HG02571 (cell line): ENCODE measurements at regions not wholly inside any gene's neighbourhood (a gene's known extent, or its start where the extent isn't known, plus 50 kb on each side); places are given as distances from the start of the nearest gene placed in this dataset.

Source experiments
- ATAC-seq: cut with Tn5 transposase; IDR thresholded peaks from one replicate; pipeline ENCODE4 v1.9.1; 2021; ENCODE audit warnings: mild to moderate bottlenecking, moderate library complexity; ENCODE audit not compliant: unreplicated experiment

- ATAC-seq: no peak
These were observed 505.6 kb upstream of the MKI67 start for GRCh38 chr10:128631801-128632241.

- ATAC-seq: no peak
These were observed 506.5 kb upstream of the MKI67 start for GRCh38 chr10:128632694-128633093.

GRCh38 chr10:128633864-128634540 is 507.8 kb upstream of the MKI67 start:
- ATAC-seq: no peak

- ATAC-seq: no peak
These were observed 515.8 kb upstream of the MKI67 start for GRCh38 chr10:128642023-128642422.

GRCh38 chr10:128642502-128642901 is 516.3 kb upstream of the MKI67 start:
- no peak for ATAC-seq

- no peak for ATAC-seq
These were observed 517.4 kb upstream of the MKI67 start for GRCh38 chr10:128643658-128644057.

- ATAC-seq: no peak
These were observed 519.3 kb upstream of the MKI67 start for GRCh38 chr10:128645486-128645885.

GRCh38 chr10:128646956-128647355 is 520.7 kb upstream of the MKI67 start:
- no peak for ATAC-seq

- no peak for ATAC-seq
These were observed 531.3 kb upstream of the MKI67 start for GRCh38 chr10:128657548-128657947.

GRCh38 chr10:128660726-128661125 is 534.5 kb upstream of the MKI67 start:
- no peak for ATAC-seq

GRCh38 chr10:128661404-128662197 is 535.4 kb upstream of the MKI67 start:
- ATAC-seq: no peak

- no peak for ATAC-seq
These were observed 536.3 kb upstream of the MKI67 start for GRCh38 chr10:128662520-128662919.

- ATAC-seq: no peak
These were observed 538.5 kb upstream of the MKI67 start for GRCh38 chr10:128664729-128665128.

- ATAC-seq: no peak
These were observed 549.2 kb upstream of the MKI67 start for GRCh38 chr10:128675405-128675804.

- ATAC-seq: no peak
These were observed 553.9 kb upstream of the MKI67 start for GRCh38 chr10:128680116-128680515.

- ATAC-seq: no peak
These were observed 558.0 kb upstream of the MKI67 start for GRCh38 chr10:128684215-128684614.

GRCh38 chr10:128686630-128687278 is 560.5 kb upstream of the MKI67 start:
- no peak for ATAC-seq

- ATAC-seq: no peak
These were observed 561.2 kb upstream of the MKI67 start for GRCh38 chr10:128687408-128687807.

- no peak for ATAC-seq
These were observed 561.8 kb upstream of the MKI67 start for GRCh38 chr10:128687927-128688549.

- no peak for ATAC-seq
These were observed 563.4 kb upstream of the MKI67 start for GRCh38 chr10:128689667-128690066.

GRCh38 chr10:128693493-128694131 is 567.4 kb upstream of the MKI67 start:
- no peak for ATAC-seq
